NAMALWA (cell line): ENCODE measurements at regions not wholly inside any gene's neighbourhood (a gene's known extent, or its start where the extent isn't known, plus 50 kb on each side); places are given as distances from the start of the nearest gene placed in this dataset.

Experiments
- DNase-seq: peaks from one replicate; pipeline ENCODE4 v3.0.0-alpha.2; 2015; ENCODE audit warnings: low spot score

DNA sequence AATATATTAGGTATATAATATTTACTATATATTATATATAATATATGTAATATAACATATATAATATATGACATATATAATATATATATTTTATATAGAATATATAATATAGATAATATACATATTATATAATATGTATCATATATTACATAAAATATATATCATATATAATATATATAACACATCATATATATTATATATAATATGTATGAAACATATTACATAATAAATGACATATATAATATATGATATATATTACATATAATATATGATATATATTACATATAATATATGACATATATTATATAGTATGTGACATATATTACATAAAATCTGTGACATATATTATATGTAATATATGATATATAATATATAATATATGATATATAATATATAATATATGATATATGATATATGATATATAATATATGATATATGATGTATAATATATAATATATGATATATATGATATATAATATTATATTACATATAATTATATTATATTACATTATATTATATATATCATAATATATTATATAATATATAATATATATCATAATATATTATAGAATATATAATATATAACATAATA is 119.5 kb upstream of the RIMBP3 start:
- no peak for DNase-seq

DNA sequence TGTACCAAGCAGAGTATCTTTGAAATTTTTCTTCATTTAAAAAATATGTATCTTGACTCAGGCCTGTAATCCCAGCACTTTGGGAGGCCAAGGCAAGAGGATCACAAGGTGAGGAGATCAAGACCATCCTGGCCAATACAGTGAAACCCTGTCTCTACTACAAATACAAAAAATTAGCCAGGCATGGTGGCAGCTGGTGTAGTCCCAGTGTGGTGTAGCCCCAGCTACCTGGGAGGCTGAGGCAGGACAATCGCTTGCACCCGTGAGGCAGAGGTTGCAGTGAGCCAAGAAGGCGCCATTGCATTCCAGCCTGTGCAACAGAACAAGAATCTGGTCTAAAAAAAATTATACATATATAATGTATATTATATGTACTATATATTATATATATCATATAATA is 118.7 kb upstream of the RIMBP3 start:
- peak; percentile 37 for DNase-seq
